ENCODE measurements at regions not wholly inside any gene's neighbourhood (a gene's known extent, or its start where the extent isn't known, plus 50 kb on each side); places are given as distances from the start of the nearest gene placed in this dataset.

- no peak overlapping the region for H3K4me3 ChIP-seq (replicated peaks; ENCODE audit: low read depth, low read length)
- no peak for TF ChIP-seq CTCF (IDR thresholded peaks at IDR 0.05; ENCODE audit: low read length, missing control alignments)
- no peak for DNase-seq (ENCODE audit: low read depth)
Measured at GRCh38 chrX:30992381-30992904, 79.4 kb downstream of the FTHL17 start.

- DNase-seq (ENCODE audit: low read depth): no peak
- no peak for TF ChIP-seq CTCF (IDR thresholded peaks at IDR 0.05; ENCODE audit: low read length, missing control alignments)
- no peak overlapping the region for H3K4me3 ChIP-seq (replicated peaks; ENCODE audit: low read depth, low read length)
Measured at GRCh38 chrX:30990361-30990760, 81.5 kb downstream of the FTHL17 start.

- no peak overlapping the region for H3K4me3 ChIP-seq (replicated peaks; ENCODE audit: low read depth, low read length)
- no peak for TF ChIP-seq CTCF (IDR thresholded peaks at IDR 0.05; ENCODE audit: low read length, missing control alignments)
- no peak for DNase-seq (ENCODE audit: low read depth)
Measured at GRCh38 chrX:30982467-30982866, 89.4 kb downstream of the FTHL17 start.

- H3K4me3 ChIP-seq (replicated peaks; ENCODE audit: low read depth, low read length): no peak overlapping the region
- no peak for TF ChIP-seq CTCF (IDR thresholded peaks at IDR 0.05; ENCODE audit: low read length, missing control alignments)
- no peak for DNase-seq (ENCODE audit: low read depth)
Measured at GRCh38 chrX:30981968-30982367, 89.9 kb downstream of the FTHL17 start.

GRCh38 chrX:30979271-30979670, 90.2 kb upstream of the TAB3 start:
- no peak for DNase-seq (ENCODE audit: low read depth)
- no peak for TF ChIP-seq CTCF (IDR thresholded peaks at IDR 0.05; ENCODE audit: low read length, missing control alignments)
- H3K4me3 ChIP-seq (replicated peaks; ENCODE audit: low read depth, low read length): no peak overlapping the region

GRCh38 chrX:30975467-30975866, 86.4 kb upstream of the TAB3 start:
- no peak for TF ChIP-seq CTCF (IDR thresholded peaks at IDR 0.05; ENCODE audit: low read length, missing control alignments)
- DNase-seq (ENCODE audit: low read depth): no peak
- no peak overlapping the region for H3K4me3 ChIP-seq (replicated peaks; ENCODE audit: low read depth, low read length)

- no peak for DNase-seq (ENCODE audit: low read depth)
- H3K4me3 ChIP-seq (replicated peaks; ENCODE audit: low read depth, low read length): no peak overlapping the region
- TF ChIP-seq CTCF (IDR thresholded peaks at IDR 0.05; ENCODE audit: low read length, missing control alignments): no peak
Measured at GRCh38 chrX:30973784-30974427, 84.9 kb upstream of the TAB3 start.

Measured in fibroblast of pulmonary artery (primary cell).